DMS 273 treated with DMSO at 0.1 percent for 48 hours (cell line): ENCODE measurements at regions not wholly inside any gene's neighbourhood (a gene's known extent, or its start where the extent isn't known, plus 50 kb on each side); places are given as distances from the start of the nearest gene placed in this dataset.

ENCODE experiments used
- DNase-seq: peaks from one replicate; lab custom pipeline; 2025; lab: John Stamatoyannopoulos, UW

- no peak for DNase-seq
Measured at GRCh38 chr10:78904196-78904595, 164.6 kb upstream of the ZMIZ1 start.

- no peak for DNase-seq
Measured at GRCh38 chr10:78905015-78905956, 163.5 kb upstream of the ZMIZ1 start.

GRCh38 chr10:78905957-78906308 lies 162.8 kb upstream of the ZMIZ1 start:
- DNase-seq: no peak

GRCh38 chr10:78906734-78907390 lies 161.9 kb upstream of the ZMIZ1 start:
- no peak for DNase-seq

GRCh38 chr10:78907551-78908211 lies 161.1 kb upstream of the ZMIZ1 start:
- no peak for DNase-seq

GRCh38 chr10:78909221-78909620 lies 159.5 kb upstream of the ZMIZ1 start:
- no peak for DNase-seq

GRCh38 chr10:78910021-78910420 lies 158.7 kb upstream of the ZMIZ1 start:
- DNase-seq: no peak

GRCh38 chr10:78910476-78910875 lies 158.3 kb upstream of the ZMIZ1 start:
- DNase-seq: no peak

- DNase-seq: no peak
Measured at GRCh38 chr10:78910886-78911285, 157.9 kb upstream of the ZMIZ1 start.

GRCh38 chr10:78911533-78912340 lies 157.0 kb upstream of the ZMIZ1 start:
- no peak for DNase-seq

GRCh38 chr10:78912361-78913218 lies 156.2 kb upstream of the ZMIZ1 start:
- DNase-seq: no peak

GRCh38 chr10:78913219-78914059 lies 155.3 kb upstream of the ZMIZ1 start:
- DNase-seq: no peak

GRCh38 chr10:78914060-78914378 lies 154.7 kb upstream of the ZMIZ1 start:
- no peak for DNase-seq

GRCh38 chr10:78914502-78915189 lies 154.1 kb upstream of the ZMIZ1 start:
- DNase-seq: no peak

- DNase-seq: no peak
Measured at GRCh38 chr10:78915190-78915518, 153.6 kb upstream of the ZMIZ1 start.

GRCh38 chr10:78916227-78916626 lies 152.5 kb upstream of the ZMIZ1 start:
- DNase-seq: no peak

- DNase-seq: no peak
Measured at GRCh38 chr10:78919181-78919966, 149.4 kb upstream of the ZMIZ1 start.

- no peak for DNase-seq
Measured at GRCh38 chr10:78920011-78920410, 148.8 kb upstream of the ZMIZ1 start.

- DNase-seq: no peak
Measured at GRCh38 chr10:78921895-78922294, 146.9 kb upstream of the ZMIZ1 start.
